ENCODE measurements at regions not wholly inside any gene's neighbourhood (a gene's known extent, or its start where the extent isn't known, plus 50 kb on each side); places are given as distances from the start of the nearest gene placed in this dataset.
"Not testable (repeated sequence)": the region's sequence is repeated elsewhere in the genome, so short reads cannot be mapped to it uniquely, and the experiment has no call there.

- peak; percentile 1 for DNase-seq (ENCODE audit: low spot score)
- no TSS peak for BruUV-seq (replicated peaks)
- ChIA-PET CTCF (ENCODE audit: unreplicated experiment) (no interaction called here), POLR2A (no interaction called here)
- Histone ChIP-seq H3K4me2 (ENCODE audit: low read length) (no peak overlapping the region), H3K4me3 (ENCODE audit: low read depth, low read length, poor library complexity, severe bottlenecking) (no peak overlapping the region), H2AFZ (ENCODE audit: low read length) (no peak overlapping the region), H4K20me1 (ENCODE audit: insufficient read depth, low read length) (no peaks in the 10 kb centered on the region), H3K4me1 (ENCODE audit: insufficient read depth, low read length, poor library complexity, severe bottlenecking) (no peaks in the 10 kb centered on the region), H3K9me3 (ENCODE audit: low read length) (no peaks in the 10 kb centered on the region), H3K79me2 (ENCODE audit: insufficient read depth, low read depth, low read length) (no peaks in the 10 kb centered on the region), H3K27ac (ENCODE audit: low read depth, low read length, poor library complexity, severe bottlenecking) (no peak overlapping the region), H3K36me3 (ENCODE audit: insufficient read depth, low read length) (no peaks in the 10 kb centered on the region), H3K9me2 (ENCODE audit: insufficient read depth, low read length) (no peaks in the 10 kb centered on the region)
- TF ChIP-seq EZH2phosphoT487 (IDR thresholded peaks at IDR 0.05; ENCODE audit: borderline replicate concordance, low read depth, low read length) = no peak
- TF ChIP-seq, protein P1, sequence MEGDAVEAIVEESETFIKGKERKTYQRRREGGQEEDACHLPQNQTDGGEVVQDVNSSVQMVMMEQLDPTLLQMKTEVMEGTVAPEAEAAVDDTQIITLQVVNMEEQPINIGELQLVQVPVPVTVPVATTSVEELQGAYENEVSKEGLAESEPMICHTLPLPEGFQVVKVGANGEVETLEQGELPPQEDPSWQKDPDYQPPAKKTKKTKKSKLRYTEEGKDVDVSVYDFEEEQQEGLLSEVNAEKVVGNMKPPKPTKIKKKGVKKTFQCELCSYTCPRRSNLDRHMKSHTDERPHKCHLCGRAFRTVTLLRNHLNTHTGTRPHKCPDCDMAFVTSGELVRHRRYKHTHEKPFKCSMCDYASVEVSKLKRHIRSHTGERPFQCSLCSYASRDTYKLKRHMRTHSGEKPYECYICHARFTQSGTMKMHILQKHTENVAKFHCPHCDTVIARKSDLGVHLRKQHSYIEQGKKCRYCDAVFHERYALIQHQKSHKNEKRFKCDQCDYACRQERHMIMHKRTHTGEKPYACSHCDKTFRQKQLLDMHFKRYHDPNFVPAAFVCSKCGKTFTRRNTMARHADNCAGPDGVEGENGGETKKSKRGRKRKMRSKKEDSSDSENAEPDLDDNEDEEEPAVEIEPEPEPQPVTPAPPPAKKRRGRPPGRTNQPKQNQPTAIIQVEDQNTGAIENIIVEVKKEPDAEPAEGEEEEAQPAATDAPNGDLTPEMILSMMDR (conservative IDR thresholded peaks at IDR 0.05; ENCODE audit: low read length) = no peak
- intact Hi-C loops (cut with micrococcal nuclease; ENCODE audit: unreplicated experiment) = no loop called here
Measured at GRCh38 chr4:66475596-66475995, 805.3 kb upstream of the EPHA5 start.

DNA sequence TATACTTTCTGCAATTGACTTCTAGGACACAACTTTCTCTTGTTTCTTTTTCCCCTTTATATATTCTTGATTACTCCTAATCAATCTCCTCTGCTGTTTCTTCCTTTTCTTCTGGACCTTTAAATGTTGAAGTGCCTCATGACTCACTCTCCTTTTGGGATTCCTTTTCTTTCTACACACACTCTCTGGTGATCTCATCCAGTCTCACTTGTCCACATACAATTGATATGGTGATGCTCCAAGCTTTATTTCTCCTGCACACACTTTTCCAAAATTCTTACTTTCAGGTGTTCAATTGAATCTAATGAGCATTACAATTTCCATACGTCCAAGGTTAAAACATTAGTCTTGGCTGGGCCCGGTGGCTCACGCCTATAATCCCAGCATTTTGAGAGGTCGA, 794.8 kb upstream of the EPHA5 start:
- no peak overlapping the region for H3K4me3 ChIP-seq (ENCODE audit: low read depth, low read length, poor library complexity, severe bottlenecking)
- no peak for TF ChIP-seq EZH2phosphoT487 (IDR thresholded peaks at IDR 0.05; ENCODE audit: borderline replicate concordance, low read depth, low read length)
- TF ChIP-seq, protein P1 (conservative IDR thresholded peaks at IDR 0.05; ENCODE audit: low read length) = no peak
- H4K20me1 ChIP-seq (ENCODE audit: insufficient read depth, low read length) = no peaks in the 10 kb centered on the region
- H3K4me2 ChIP-seq (ENCODE audit: low read length) = no peak overlapping the region
- no TSS peak for BruUV-seq (replicated peaks)
- H3K36me3 ChIP-seq (ENCODE audit: insufficient read depth, low read length) = no peaks in the 10 kb centered on the region
- ChIA-PET POLR2A (no interaction called here), CTCF (ENCODE audit: unreplicated experiment) (no interaction called here)
- intact Hi-C loops (cut with micrococcal nuclease; ENCODE audit: unreplicated experiment) = no loop called here
- H2AFZ ChIP-seq (ENCODE audit: low read length) = no peak overlapping the region
- no peaks in the 10 kb centered on the region for H3K4me1 ChIP-seq (ENCODE audit: insufficient read depth, low read length, poor library complexity, severe bottlenecking)
- no peaks in the 10 kb centered on the region for H3K79me2 ChIP-seq (ENCODE audit: insufficient read depth, low read depth, low read length)
- no peak for DNase-seq (ENCODE audit: low spot score)
- no peak overlapping the region for H3K27ac ChIP-seq (ENCODE audit: low read depth, low read length, poor library complexity, severe bottlenecking)
- H3K9me3 ChIP-seq (ENCODE audit: low read length) = no peaks in the 10 kb centered on the region
- H3K9me2 ChIP-seq (ENCODE audit: insufficient read depth, low read length) = no peaks in the 10 kb centered on the region

GRCh38 chr4:66462890-66463289, 792.6 kb upstream of the EPHA5 start:
- H3K27ac ChIP-seq (ENCODE audit: low read depth, low read length, poor library complexity, severe bottlenecking); H3K4me2 ChIP-seq (ENCODE audit: low read length); H3K36me3 ChIP-seq (ENCODE audit: insufficient read depth, low read length); DNase-seq (ENCODE audit: low spot score); H3K9me2 ChIP-seq (ENCODE audit: insufficient read depth, low read length); H3K79me2 ChIP-seq (ENCODE audit: insufficient read depth, low read depth, low read length); H2AFZ ChIP-seq (ENCODE audit: low read length); CTCF ChIA-PET (ENCODE audit: unreplicated experiment); POLR2A ChIA-PET; H3K4me3 ChIP-seq (ENCODE audit: low read depth, low read length, poor library complexity, severe bottlenecking); H4K20me1 ChIP-seq (ENCODE audit: insufficient read depth, low read length); BruUV-seq (replicated peaks); intact Hi-C loops (cut with micrococcal nuclease; ENCODE audit: unreplicated experiment); H3K9me3 ChIP-seq (ENCODE audit: low read length); H3K4me1 ChIP-seq (ENCODE audit: insufficient read depth, low read length, poor library complexity, severe bottlenecking): not testable (repeated sequence)

Data from OCI-LY7 (cell line).